WTC11 (cell line): ENCODE measurements at regions not wholly inside any gene's neighbourhood (a gene's known extent, or its start where the extent isn't known, plus 50 kb on each side); places are given as distances from the start of the nearest gene placed in this dataset.

ENCODE experiments used
- ATAC-seq: fragments of 200-7000 bp; cut with Tn5 transposase; 2 replicates; pipeline ENCODE4 v1.10.0; 2021; ENCODE audit warnings: mild to moderate bottlenecking, moderate library complexity
- CTCF ChIA-PET: fragments of 300-600 bp; sonication (Branson Sonifier 250); formaldehyde crosslinking; loops from one replicate; lab custom pipeline; 2021; ENCODE audit warnings: antibody characterized with exemption; lab: Charles Lee
- POLR2A ChIA-PET: fragments of 350-600 bp; sonication (Branson Sonifier 250); formaldehyde crosslinking; loops from one replicate; lab custom pipeline; 2021; ENCODE audit warnings: antibody characterized with exemption; lab: Charles Lee
- DNase-seq: peaks from one replicate; pipeline ENCODE4 v3.0.0; 2021; ENCODE audit warnings: low spot score
- H3K27ac Mint-ChIP-seq: 2 replicates; pipeline ENCODE4 v1.8.0; 2021; ENCODE audit warnings: mixed read lengths
- H3K27me3 Mint-ChIP-seq: 2 replicates; pipeline ENCODE4 v1.8.0; 2021; ENCODE audit warnings: low read depth, mild to moderate bottlenecking, moderate library complexity, mixed read lengths
- H3K36me3 Mint-ChIP-seq: 2 replicates; pipeline ENCODE4 v1.8.0; 2021; ENCODE audit warnings: mixed read lengths
- H3K4me1 Mint-ChIP-seq: 2 replicates; pipeline ENCODE4 v1.8.0; 2022; ENCODE audit warnings: mixed read lengths
- H3K4me3 Mint-ChIP-seq: 2 replicates; pipeline ENCODE4 v1.8.0; 2021; ENCODE audit warnings: mild to moderate bottlenecking, moderate library complexity, mixed read lengths
- H3K9me3 Mint-ChIP-seq: 2 replicates; pipeline ENCODE4 v1.8.0; 2021; ENCODE audit warnings: mixed read lengths
- CREB1 ChIP-seq: sonication (generic); formaldehyde crosslinking; IDR thresholded peaks from 2 replicates; pipeline ENCODE4 v1.8.0; 2023; ENCODE audit warnings: mild to moderate bottlenecking, missing genetic modification reagents
- EMX1 ChIP-seq: fragments of 250-450 bp; sonication (Bioruptor Pico); IDR thresholded peaks from 2 replicates; pipeline ENCODE4 v1.8.0; 2021; ENCODE audit warnings: mild to moderate bottlenecking
- ETV6 ChIP-seq: sonication (generic); formaldehyde crosslinking; IDR thresholded peaks from 2 replicates; pipeline ENCODE4 v1.8.1; 2022; ENCODE audit warnings: mild to moderate bottlenecking, missing genetic modification reagents
- GABPB1 ChIP-seq: sonication (generic); formaldehyde crosslinking; IDR thresholded peaks from 2 replicates; pipeline ENCODE4 v1.8.1; 2023; ENCODE audit warnings: mild to moderate bottlenecking, missing genetic modification reagents
- NFYB ChIP-seq: sonication (generic); formaldehyde crosslinking; conservative IDR thresholded peaks from 2 replicates; pipeline ENCODE4 v1.8.0; 2022; ENCODE audit warnings: low read depth, missing genetic modification reagents
- RORB ChIP-seq: fragments of 250-450 bp; sonication (Bioruptor Pico); IDR thresholded peaks from 2 replicates; pipeline ENCODE4 v1.9.0; 2021; ENCODE audit warnings: mild to moderate bottlenecking
- SMAD4 ChIP-seq: sonication (generic); formaldehyde crosslinking; IDR thresholded peaks from 2 replicates; pipeline ENCODE4 v1.8.0; 2022; ENCODE audit warnings: mild to moderate bottlenecking, missing genetic modification reagents
- TEAD1 ChIP-seq: sonication (generic); formaldehyde crosslinking; IDR thresholded peaks from 2 replicates; pipeline ENCODE4 v1.8.0; 2022; ENCODE audit warnings: mild to moderate bottlenecking, missing genetic modification reagents
- ZNF416 ChIP-seq: fragments of 250-450 bp; sonication (Bioruptor Pico); IDR thresholded peaks from 2 replicates; pipeline ENCODE4 v1.9.0; 2021; ENCODE audit warnings: mild to moderate bottlenecking, inconsistent platforms
- TF ChIP-seq, protein P1 (sequence below): sonication (generic); formaldehyde crosslinking; IDR thresholded peaks from 2 replicates; pipeline ENCODE4 v1.8.1; 2023; ENCODE audit warnings: mild to moderate bottlenecking, moderate library complexity, missing genetic modification reagents
- TF ChIP-seq, protein P2 (sequence below): sonication (generic); formaldehyde crosslinking; IDR thresholded peaks from 2 replicates; pipeline ENCODE4 v1.8.0; 2023; ENCODE audit warnings: missing genetic modification reagents
- TF ChIP-seq, protein P3 (sequence below): sonication (generic); formaldehyde crosslinking; IDR thresholded peaks from 2 replicates; pipeline ENCODE4 v1.8.1; 2022; ENCODE audit warnings: mild to moderate bottlenecking, missing genetic modification reagents, moderate library complexity, borderline replicate concordance
- TF ChIP-seq, protein P4 (sequence below): sonication (generic); formaldehyde crosslinking; IDR thresholded peaks from 2 replicates; pipeline ENCODE4 v1.8.1; 2023; ENCODE audit warnings: mild to moderate bottlenecking, missing genetic modification reagents
- TF ChIP-seq, protein P5 (sequence below): sonication (generic); formaldehyde crosslinking; conservative IDR thresholded peaks from 2 replicates; pipeline ENCODE4 v1.8.1; 2023; ENCODE audit warnings: mild to moderate bottlenecking, low read depth, missing genetic modification reagents, moderate library complexity
- TF ChIP-seq, protein P6 (sequence below): sonication (generic); formaldehyde crosslinking; IDR thresholded peaks from 2 replicates; pipeline ENCODE4 v1.8.1; 2023; ENCODE audit warnings: mild to moderate bottlenecking, missing genetic modification reagents, borderline replicate concordance
- TF ChIP-seq, protein P7 (sequence below): fragments of 250-450 bp; sonication (Bioruptor Pico); IDR thresholded peaks from 2 replicates; pipeline ENCODE4 v1.9.0; 2021; ENCODE audit warnings: mild to moderate bottlenecking
- TF ChIP-seq, protein P8 (sequence below): sonication (generic); formaldehyde crosslinking; IDR thresholded peaks from 2 replicates; pipeline ENCODE4 v1.8.1; 2022; ENCODE audit warnings: low read depth, mild to moderate bottlenecking, moderate library complexity, missing genetic modification reagents, borderline replicate concordance
- TF ChIP-seq, protein P9 (sequence below): fragments of 250-450 bp; sonication (Bioruptor Pico); IDR thresholded peaks from 2 replicates; pipeline ENCODE4 v1.8.0; 2021; ENCODE audit warnings: mild to moderate bottlenecking

DNA sequence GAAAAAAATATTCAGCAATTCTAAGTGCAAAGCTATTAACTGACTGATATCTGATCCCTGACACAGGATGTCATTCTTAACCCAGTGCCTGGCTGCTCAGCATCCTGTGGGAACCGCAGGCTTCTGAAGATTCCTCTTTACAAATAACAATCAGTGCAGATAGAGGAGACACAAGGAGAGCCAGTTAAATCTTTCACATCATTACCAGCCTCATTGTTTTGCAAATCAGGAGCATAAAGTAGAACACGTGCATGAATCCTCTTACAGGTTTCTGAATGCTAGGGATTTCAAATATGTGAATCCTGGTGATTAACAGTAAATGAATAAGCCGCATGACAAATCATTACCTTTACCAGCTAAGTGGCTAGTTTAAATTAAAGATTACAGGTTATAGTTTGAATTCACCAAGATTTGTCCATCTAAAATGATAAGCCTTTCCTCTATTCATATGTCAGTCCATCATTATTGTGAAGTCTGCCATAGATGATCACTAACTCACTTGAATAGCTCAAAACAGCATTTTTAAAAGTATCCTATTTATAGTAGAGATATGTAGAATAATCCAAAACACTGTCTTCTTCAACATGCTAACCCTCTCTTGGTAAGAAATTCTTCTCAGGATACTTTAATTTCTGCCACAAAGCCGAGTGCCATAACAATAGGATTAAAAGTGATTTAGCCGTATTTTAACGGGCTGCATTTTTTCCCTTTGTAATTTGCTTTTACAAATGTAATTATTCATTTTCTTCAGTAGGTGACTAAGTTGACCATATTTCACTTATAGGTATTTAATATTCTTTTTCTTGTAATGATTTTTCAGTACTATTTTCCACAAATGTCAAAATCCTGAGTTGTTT is 367.3 kb upstream of the EPHA7 start (continued):
- TF ChIP-seq, protein P1, sequence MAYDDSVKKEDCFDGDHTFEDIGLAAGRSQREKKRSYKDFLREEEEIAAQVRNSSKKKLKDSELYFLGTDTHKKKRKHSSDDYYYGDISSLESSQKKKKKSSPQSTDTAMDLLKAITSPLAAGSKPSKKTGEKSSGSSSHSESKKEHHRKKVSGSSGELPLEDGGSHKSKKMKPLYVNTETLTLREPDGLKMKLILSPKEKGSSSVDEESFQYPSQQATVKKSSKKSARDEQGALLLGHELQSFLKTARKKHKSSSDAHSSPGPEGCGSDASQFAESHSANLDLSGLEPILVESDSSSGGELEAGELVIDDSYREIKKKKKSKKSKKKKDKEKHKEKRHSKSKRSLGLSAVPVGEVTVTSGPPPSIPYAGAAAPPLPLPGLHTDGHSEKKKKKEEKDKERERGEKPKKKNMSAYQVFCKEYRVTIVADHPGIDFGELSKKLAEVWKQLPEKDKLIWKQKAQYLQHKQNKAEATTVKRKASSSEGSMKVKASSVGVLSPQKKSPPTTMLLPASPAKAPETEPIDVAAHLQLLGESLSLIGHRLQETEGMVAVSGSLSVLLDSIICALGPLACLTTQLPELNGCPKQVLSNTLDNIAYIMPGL: no peak
- TF ChIP-seq, protein P2, sequence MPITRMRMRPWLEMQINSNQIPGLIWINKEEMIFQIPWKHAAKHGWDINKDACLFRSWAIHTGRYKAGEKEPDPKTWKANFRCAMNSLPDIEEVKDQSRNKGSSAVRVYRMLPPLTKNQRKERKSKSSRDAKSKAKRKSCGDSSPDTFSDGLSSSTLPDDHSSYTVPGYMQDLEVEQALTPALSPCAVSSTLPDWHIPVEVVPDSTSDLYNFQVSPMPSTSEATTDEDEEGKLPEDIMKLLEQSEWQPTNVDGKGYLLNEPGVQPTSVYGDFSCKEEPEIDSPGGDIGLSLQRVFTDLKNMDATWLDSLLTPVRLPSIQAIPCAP (CRISPR knock-in tag): no peak
- TF ChIP-seq, protein P3, sequence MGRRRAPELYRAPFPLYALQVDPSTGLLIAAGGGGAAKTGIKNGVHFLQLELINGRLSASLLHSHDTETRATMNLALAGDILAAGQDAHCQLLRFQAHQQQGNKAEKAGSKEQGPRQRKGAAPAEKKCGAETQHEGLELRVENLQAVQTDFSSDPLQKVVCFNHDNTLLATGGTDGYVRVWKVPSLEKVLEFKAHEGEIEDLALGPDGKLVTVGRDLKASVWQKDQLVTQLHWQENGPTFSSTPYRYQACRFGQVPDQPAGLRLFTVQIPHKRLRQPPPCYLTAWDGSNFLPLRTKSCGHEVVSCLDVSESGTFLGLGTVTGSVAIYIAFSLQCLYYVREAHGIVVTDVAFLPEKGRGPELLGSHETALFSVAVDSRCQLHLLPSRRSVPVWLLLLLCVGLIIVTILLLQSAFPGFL: no peak
- no peak for TF ChIP-seq EMX1 (CRISPR knock-in tag)
- TF ChIP-seq, protein P4, sequence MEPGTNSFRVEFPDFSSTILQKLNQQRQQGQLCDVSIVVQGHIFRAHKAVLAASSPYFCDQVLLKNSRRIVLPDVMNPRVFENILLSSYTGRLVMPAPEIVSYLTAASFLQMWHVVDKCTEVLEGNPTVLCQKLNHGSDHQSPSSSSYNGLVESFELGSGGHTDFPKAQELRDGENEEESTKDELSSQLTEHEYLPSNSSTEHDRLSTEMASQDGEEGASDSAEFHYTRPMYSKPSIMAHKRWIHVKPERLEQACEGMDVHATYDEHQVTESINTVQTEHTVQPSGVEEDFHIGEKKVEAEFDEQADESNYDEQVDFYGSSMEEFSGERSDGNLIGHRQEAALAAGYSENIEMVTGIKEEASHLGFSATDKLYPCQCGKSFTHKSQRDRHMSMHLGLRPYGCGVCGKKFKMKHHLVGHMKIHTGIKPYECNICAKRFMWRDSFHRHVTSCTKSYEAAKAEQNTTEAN (CRISPR knock-in tag): no peak
- TF ChIP-seq ETV6 (CRISPR knock-in tag): peak; percentile 73

DNA sequence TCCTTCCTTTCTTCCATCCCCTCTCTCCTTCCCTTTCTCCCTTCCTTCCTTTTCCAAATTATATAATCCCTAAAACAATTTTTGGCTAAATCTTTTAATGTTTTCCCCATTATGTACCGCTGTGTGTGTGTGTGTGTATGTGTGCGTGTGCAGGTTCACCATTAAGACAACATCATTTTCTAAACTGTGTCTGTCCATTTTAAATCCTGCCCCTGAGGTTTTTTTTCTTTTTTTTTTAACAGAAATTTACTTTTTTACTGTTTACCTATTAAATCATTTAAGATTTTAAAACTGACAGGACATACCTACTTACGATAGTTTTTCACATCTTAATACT is 366.3 kb upstream of the EPHA7 start:
- ChIA-PET CTCF (no interaction called here), POLR2A (no interaction called here)
- H3K27ac Mint-ChIP-seq: peak overlapping the region; percentile 100
- no peak overlapping the region for H3K4me3 Mint-ChIP-seq
- DNase-seq (no peak), ATAC-seq (no peak)
- H3K9me3 Mint-ChIP-seq: no peaks in the 10 kb centered on the region
- no peaks in the 10 kb centered on the region for H3K36me3 Mint-ChIP-seq
- peaks cover 80% of the 10 kb centered on the region for H3K4me1 Mint-ChIP-seq
- H3K27me3 Mint-ChIP-seq: no peaks in the 10 kb centered on the region
- TF ChIP-seq RORB (CRISPR knock-in tag) (no peak), TEAD1 (no peak), SMAD4 (CRISPR knock-in tag) (no peak), EMX1 (CRISPR knock-in tag) (no peak), ZNF416 (no peak), CREB1 (no peak), GABPB1 (CRISPR knock-in tag) (no peak), NFYB (CRISPR knock-in tag) (no peak)
- TF ChIP-seq, protein P5, sequence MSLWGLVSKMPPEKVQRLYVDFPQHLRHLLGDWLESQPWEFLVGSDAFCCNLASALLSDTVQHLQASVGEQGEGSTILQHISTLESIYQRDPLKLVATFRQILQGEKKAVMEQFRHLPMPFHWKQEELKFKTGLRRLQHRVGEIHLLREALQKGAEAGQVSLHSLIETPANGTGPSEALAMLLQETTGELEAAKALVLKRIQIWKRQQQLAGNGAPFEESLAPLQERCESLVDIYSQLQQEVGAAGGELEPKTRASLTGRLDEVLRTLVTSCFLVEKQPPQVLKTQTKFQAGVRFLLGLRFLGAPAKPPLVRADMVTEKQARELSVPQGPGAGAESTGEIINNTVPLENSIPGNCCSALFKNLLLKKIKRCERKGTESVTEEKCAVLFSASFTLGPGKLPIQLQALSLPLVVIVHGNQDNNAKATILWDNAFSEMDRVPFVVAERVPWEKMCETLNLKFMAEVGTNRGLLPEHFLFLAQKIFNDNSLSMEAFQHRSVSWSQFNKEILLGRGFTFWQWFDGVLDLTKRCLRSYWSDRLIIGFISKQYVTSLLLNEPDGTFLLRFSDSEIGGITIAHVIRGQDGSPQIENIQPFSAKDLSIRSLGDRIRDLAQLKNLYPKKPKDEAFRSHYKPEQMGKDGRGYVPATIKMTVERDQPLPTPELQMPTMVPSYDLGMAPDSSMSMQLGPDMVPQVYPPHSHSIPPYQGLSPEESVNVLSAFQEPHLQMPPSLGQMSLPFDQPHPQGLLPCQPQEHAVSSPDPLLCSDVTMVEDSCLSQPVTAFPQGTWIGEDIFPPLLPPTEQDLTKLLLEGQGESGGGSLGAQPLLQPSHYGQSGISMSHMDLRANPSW (CRISPR knock-in tag): no peak
- TF ChIP-seq, protein P6, sequence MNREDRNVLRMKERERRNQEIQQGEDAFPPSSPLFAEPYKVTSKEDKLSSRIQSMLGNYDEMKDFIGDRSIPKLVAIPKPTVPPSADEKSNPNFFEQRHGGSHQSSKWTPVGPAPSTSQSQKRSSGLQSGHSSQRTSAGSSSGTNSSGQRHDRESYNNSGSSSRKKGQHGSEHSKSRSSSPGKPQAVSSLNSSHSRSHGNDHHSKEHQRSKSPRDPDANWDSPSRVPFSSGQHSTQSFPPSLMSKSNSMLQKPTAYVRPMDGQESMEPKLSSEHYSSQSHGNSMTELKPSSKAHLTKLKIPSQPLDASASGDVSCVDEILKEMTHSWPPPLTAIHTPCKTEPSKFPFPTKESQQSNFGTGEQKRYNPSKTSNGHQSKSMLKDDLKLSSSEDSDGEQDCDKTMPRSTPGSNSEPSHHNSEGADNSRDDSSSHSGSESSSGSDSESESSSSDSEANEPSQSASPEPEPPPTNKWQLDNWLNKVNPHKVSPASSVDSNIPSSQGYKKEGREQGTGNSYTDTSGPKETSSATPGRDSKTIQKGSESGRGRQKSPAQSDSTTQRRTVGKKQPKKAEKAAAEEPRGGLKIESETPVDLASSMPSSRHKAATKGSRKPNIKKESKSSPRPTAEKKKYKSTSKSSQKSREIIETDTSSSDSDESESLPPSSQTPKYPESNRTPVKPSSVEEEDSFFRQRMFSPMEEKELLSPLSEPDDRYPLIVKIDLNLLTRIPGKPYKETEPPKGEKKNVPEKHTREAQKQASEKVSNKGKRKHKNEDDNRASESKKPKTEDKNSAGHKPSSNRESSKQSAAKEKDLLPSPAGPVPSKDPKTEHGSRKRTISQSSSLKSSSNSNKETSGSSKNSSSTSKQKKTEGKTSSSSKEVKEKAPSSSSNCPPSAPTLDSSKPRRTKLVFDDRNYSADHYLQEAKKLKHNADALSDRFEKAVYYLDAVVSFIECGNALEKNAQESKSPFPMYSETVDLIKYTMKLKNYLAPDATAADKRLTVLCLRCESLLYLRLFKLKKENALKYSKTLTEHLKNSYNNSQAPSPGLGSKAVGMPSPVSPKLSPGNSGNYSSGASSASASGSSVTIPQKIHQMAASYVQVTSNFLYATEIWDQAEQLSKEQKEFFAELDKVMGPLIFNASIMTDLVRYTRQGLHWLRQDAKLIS (CRISPR knock-in tag): no peak
- TF ChIP-seq, protein P7, sequence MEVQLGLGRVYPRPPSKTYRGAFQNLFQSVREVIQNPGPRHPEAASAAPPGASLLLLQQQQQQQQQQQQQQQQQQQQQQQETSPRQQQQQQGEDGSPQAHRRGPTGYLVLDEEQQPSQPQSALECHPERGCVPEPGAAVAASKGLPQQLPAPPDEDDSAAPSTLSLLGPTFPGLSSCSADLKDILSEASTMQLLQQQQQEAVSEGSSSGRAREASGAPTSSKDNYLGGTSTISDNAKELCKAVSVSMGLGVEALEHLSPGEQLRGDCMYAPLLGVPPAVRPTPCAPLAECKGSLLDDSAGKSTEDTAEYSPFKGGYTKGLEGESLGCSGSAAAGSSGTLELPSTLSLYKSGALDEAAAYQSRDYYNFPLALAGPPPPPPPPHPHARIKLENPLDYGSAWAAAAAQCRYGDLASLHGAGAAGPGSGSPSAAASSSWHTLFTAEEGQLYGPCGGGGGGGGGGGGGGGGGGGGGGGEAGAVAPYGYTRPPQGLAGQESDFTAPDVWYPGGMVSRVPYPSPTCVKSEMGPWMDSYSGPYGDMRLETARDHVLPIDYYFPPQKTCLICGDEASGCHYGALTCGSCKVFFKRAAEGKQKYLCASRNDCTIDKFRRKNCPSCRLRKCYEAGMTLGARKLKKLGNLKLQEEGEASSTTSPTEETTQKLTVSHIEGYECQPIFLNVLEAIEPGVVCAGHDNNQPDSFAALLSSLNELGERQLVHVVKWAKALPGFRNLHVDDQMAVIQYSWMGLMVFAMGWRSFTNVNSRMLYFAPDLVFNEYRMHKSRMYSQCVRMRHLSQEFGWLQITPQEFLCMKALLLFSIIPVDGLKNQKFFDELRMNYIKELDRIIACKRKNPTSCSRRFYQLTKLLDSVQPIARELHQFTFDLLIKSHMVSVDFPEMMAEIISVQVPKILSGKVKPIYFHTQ (CRISPR knock-in tag): no peak
- TF ChIP-seq, protein P8, sequence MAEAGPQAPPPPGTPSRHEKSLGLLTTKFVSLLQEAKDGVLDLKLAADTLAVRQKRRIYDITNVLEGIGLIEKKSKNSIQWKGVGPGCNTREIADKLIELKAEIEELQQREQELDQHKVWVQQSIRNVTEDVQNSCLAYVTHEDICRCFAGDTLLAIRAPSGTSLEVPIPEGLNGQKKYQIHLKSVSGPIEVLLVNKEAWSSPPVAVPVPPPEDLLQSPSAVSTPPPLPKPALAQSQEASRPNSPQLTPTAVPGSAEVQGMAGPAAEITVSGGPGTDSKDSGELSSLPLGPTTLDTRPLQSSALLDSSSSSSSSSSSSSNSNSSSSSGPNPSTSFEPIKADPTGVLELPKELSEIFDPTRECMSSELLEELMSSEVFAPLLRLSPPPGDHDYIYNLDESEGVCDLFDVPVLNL (CRISPR knock-in tag): no peak
- TF ChIP-seq, protein P9, sequence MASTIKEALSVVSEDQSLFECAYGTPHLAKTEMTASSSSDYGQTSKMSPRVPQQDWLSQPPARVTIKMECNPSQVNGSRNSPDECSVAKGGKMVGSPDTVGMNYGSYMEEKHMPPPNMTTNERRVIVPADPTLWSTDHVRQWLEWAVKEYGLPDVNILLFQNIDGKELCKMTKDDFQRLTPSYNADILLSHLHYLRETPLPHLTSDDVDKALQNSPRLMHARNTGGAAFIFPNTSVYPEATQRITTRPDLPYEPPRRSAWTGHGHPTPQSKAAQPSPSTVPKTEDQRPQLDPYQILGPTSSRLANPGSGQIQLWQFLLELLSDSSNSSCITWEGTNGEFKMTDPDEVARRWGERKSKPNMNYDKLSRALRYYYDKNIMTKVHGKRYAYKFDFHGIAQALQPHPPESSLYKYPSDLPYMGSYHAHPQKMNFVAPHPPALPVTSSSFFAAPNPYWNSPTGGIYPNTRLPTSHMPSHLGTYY: no peak
